ENCODE measurements at regions not wholly inside any gene's neighbourhood (a gene's known extent, or its start where the extent isn't known, plus 50 kb on each side); places are given as distances from the start of the nearest gene placed in this dataset.

DNA sequence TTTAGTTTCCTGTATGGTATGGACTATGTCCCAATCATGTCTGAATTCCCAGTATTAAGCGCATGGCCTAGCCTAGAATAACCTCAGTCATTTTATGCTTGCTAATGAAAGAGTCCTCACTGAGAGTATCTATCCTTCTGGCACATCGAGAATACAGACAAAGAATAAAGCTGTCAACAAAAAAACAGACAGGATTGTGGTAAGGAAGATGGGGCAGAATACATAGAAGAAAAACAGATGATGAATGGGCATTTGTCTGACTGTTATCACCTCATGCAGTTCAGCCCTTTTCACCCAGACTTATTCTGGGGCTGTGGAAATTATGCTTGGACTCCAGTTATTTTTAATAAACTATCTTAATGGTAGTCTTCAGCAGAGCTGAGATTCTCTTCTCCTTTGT is 363.8 kb upstream of the TNC start:
- TF ChIP-seq, protein P1, sequence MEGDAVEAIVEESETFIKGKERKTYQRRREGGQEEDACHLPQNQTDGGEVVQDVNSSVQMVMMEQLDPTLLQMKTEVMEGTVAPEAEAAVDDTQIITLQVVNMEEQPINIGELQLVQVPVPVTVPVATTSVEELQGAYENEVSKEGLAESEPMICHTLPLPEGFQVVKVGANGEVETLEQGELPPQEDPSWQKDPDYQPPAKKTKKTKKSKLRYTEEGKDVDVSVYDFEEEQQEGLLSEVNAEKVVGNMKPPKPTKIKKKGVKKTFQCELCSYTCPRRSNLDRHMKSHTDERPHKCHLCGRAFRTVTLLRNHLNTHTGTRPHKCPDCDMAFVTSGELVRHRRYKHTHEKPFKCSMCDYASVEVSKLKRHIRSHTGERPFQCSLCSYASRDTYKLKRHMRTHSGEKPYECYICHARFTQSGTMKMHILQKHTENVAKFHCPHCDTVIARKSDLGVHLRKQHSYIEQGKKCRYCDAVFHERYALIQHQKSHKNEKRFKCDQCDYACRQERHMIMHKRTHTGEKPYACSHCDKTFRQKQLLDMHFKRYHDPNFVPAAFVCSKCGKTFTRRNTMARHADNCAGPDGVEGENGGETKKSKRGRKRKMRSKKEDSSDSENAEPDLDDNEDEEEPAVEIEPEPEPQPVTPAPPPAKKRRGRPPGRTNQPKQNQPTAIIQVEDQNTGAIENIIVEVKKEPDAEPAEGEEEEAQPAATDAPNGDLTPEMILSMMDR (conservative IDR thresholded peaks at IDR 0.05 in 1 of 2, IDR thresholded peaks at IDR 0.05 in 1 of 2; ENCODE audit: extremely low read depth in 1 of 2, insufficient read depth in 1 of 2, low read depth in 1 of 2, low read length in 2 of 2), result no peak
- TF ChIP-seq EZH2 (IDR thresholded peaks at IDR 0.05; ENCODE audit: borderline replicate concordance, low read length), result no peak

Data from mammary epithelial cell (primary cell).